Keratinocyte (primary cell): ENCODE measurements at regions not wholly inside any gene's neighbourhood (a gene's known extent, or its start where the extent isn't known, plus 50 kb on each side); places are given as distances from the start of the nearest gene placed in this dataset.

Experiments
- DNase-seq: peaks from one replicate; pipeline ENCODE4 v3.0.0-alpha.2; 2011; ENCODE audit warnings: low read depth, missing footprints, low spot score
- FAIRE-seq: peaks from 2 replicates; lab custom pipeline; 2011; peaks lifted over from hg19 to GRCh38; lab: Jason Lieb, UNC
- H2AFZ ChIP-seq: 2 replicates; pipeline ENCODE4 v1.6.0; 2012; ENCODE audit warnings: low read length, control low read depth, inconsistent platforms; ENCODE audit not compliant: control insufficient read depth
- H3K27ac ChIP-seq: 2 replicates; pipeline ENCODE4 v1.5.1; 2011; ENCODE audit warnings: low read length; ENCODE audit not compliant: control insufficient read depth, insufficient read depth
- H3K27me3 ChIP-seq: 3 replicates; pipeline ENCODE4 v1.6.0; 2011; ENCODE audit warnings: low read length; ENCODE audit not compliant: control insufficient read depth, insufficient read depth; ENCODE audit errors: extremely low read depth
- H3K36me3 ChIP-seq, 2 experiments: 2 replicates in 1 of 2; 3 replicates in 1 of 2; pipeline ENCODE4 v1.5.1; 2011; ENCODE audit warnings: low read length in 2 of 2, mild to moderate bottlenecking in 1 of 2; ENCODE audit not compliant: control insufficient read depth in 2 of 2, insufficient read depth in 2 of 2; ENCODE audit errors: extremely low read depth in 1 of 2
- H3K4me1 ChIP-seq: 3 replicates; pipeline ENCODE4 v1.5.1; 2011; ENCODE audit warnings: low read length; ENCODE audit not compliant: control insufficient read depth, insufficient read depth; ENCODE audit errors: extremely low read depth
- H3K4me2 ChIP-seq: 3 replicates; pipeline ENCODE4 v1.6.0; 2011; ENCODE audit warnings: low read depth, low read length; ENCODE audit not compliant: control insufficient read depth, insufficient read depth; ENCODE audit errors: extremely low read depth
- H3K4me3 ChIP-seq, 3 experiments: fragments of 200-600 bp in 1 of 3; sonication (generic) in 1 of 3; 2 replicates in 2 of 3; 3 replicates in 1 of 3; pipeline ENCODE4 v1.5.1; 2011 to 2016; ENCODE audit warnings: low read length in 3 of 3, mild to moderate bottlenecking in 3 of 3, control low read depth in 2 of 3, inconsistent platforms in 1 of 3, low read depth in 1 of 3, mixed read lengths in 1 of 3, mixed run types in 1 of 3, moderate library complexity in 1 of 3; ENCODE audit not compliant: control insufficient read depth in 2 of 3, insufficient read depth in 2 of 3; ENCODE audit errors: extremely low read depth in 1 of 3
- H3K79me2 ChIP-seq: 2 replicates; pipeline ENCODE4 v1.6.0; 2012; ENCODE audit warnings: low read length; ENCODE audit not compliant: control insufficient read depth, insufficient read depth
- H3K9ac ChIP-seq: 3 replicates; pipeline ENCODE4 v1.6.0; 2011; ENCODE audit warnings: low read length; ENCODE audit not compliant: control insufficient read depth, insufficient read depth; ENCODE audit errors: extremely low read depth
- H3K9me1 ChIP-seq: 3 replicates; pipeline ENCODE4 v1.6.0; 2011; ENCODE audit warnings: low read length; ENCODE audit not compliant: control insufficient read depth, insufficient read depth; ENCODE audit errors: extremely low read depth
- H3K9me3 ChIP-seq: 2 replicates; pipeline ENCODE4 v1.5.1; 2012; ENCODE audit warnings: low read depth, low read length; ENCODE audit not compliant: control insufficient read depth
- H4K20me1 ChIP-seq: 3 replicates; pipeline ENCODE4 v1.6.0; 2011; ENCODE audit warnings: low read length; ENCODE audit not compliant: control insufficient read depth, insufficient read depth; ENCODE audit errors: extremely low read depth
- EZH2 ChIP-seq: IDR thresholded peaks from one replicate; pipeline ENCODE4 v1.6.1; 2012; ENCODE audit warnings: inconsistent platforms, mild to moderate bottlenecking, low read length, moderate library complexity
- dilution Hi-C: fragments of 300-500 bp; cut with MboI; formaldehyde crosslinking; loops from one replicate; pipeline ENCODE4 v1.7.0; 2020; ENCODE audit warnings: low sequenced_read_pairs; ENCODE audit not compliant: extremely low pct_ligation_motif_present
- TF ChIP-seq, protein P1 (sequence below), 3 experiments: IDR thresholded peaks in 1 of 3; conservative IDR thresholded peaks in 1 of 3; optimal IDR thresholded peaks in 1 of 3; 2 replicates in 2 of 3; 3 replicates in 1 of 3; pipeline versions ENCODE3 to v1.5.1; 2011; ENCODE audit warnings: low read length in 3 of 3, mild to moderate bottlenecking in 3 of 3, moderate library complexity in 2 of 3, control low read depth in 1 of 3, inconsistent platforms in 1 of 3; ENCODE audit not compliant: insufficient read depth in 2 of 3; ENCODE audit errors: extremely low read depth in 1 of 3

- no peaks in the 10 kb centered on the region for H3K79me2 ChIP-seq
- H2AFZ ChIP-seq, result no peak overlapping the region
- H3K27me3 ChIP-seq, result no peaks in the 10 kb centered on the region
- no peaks in the 10 kb centered on the region for H3K4me1 ChIP-seq
- H3K36me3 ChIP-seq, result no peaks in the 10 kb centered on the region
- no peak overlapping the region for H3K9ac ChIP-seq
- dilution Hi-C loops, result no loop called here
- no peaks in the 10 kb centered on the region for H3K9me1 ChIP-seq
- H3K27ac ChIP-seq, result no peak overlapping the region
- no peak for FAIRE-seq
- no peaks in the 10 kb centered on the region for H3K9me3 ChIP-seq
- no peak for TF ChIP-seq EZH2
- TF ChIP-seq, protein P1, sequence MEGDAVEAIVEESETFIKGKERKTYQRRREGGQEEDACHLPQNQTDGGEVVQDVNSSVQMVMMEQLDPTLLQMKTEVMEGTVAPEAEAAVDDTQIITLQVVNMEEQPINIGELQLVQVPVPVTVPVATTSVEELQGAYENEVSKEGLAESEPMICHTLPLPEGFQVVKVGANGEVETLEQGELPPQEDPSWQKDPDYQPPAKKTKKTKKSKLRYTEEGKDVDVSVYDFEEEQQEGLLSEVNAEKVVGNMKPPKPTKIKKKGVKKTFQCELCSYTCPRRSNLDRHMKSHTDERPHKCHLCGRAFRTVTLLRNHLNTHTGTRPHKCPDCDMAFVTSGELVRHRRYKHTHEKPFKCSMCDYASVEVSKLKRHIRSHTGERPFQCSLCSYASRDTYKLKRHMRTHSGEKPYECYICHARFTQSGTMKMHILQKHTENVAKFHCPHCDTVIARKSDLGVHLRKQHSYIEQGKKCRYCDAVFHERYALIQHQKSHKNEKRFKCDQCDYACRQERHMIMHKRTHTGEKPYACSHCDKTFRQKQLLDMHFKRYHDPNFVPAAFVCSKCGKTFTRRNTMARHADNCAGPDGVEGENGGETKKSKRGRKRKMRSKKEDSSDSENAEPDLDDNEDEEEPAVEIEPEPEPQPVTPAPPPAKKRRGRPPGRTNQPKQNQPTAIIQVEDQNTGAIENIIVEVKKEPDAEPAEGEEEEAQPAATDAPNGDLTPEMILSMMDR (optimal IDR thresholded peaks at IDR 0.05 in 1 of 3, IDR thresholded peaks at IDR 0.05 in 1 of 3, conservative IDR thresholded peaks at IDR 0.05 in 1 of 3; ENCODE audit: extremely low read depth in 1 of 3, insufficient read depth in 2 of 3, low read length in 3 of 3), result no peak
- no peak overlapping the region for H3K4me2 ChIP-seq
- H3K4me3 ChIP-seq, result no peak overlapping the region
- H4K20me1 ChIP-seq, result no peaks in the 10 kb centered on the region
- no peak for DNase-seq
These were observed 80.9 kb upstream of the F13A1 start for GRCh38 chr6:6401401-6401800.

GRCh38 chr6:6402006-6402405 is 81.5 kb upstream of the F13A1 start:
- H3K4me2 ChIP-seq, result no peak overlapping the region
- H3K9me3 ChIP-seq, result no peaks in the 10 kb centered on the region
- no peak overlapping the region for H3K4me3 ChIP-seq
- H3K79me2 ChIP-seq, result no peaks in the 10 kb centered on the region
- DNase-seq (no peak), FAIRE-seq (no peak)
- no peaks in the 10 kb centered on the region for H4K20me1 ChIP-seq
- H3K36me3 ChIP-seq, result no peaks in the 10 kb centered on the region
- H3K27ac ChIP-seq, result no peak overlapping the region
- H2AFZ ChIP-seq, result no peak overlapping the region
- TF ChIP-seq, protein P1 (optimal IDR thresholded peaks at IDR 0.05 in 1 of 3, IDR thresholded peaks at IDR 0.05 in 1 of 3, conservative IDR thresholded peaks at IDR 0.05 in 1 of 3; ENCODE audit: extremely low read depth in 1 of 3, insufficient read depth in 2 of 3, low read length in 3 of 3), result no peak
- TF ChIP-seq EZH2, result no peak
- no peaks in the 10 kb centered on the region for H3K4me1 ChIP-seq
- dilution Hi-C loops, result no loop called here
- no peaks in the 10 kb centered on the region for H3K9me1 ChIP-seq
- no peaks in the 10 kb centered on the region for H3K27me3 ChIP-seq
- H3K9ac ChIP-seq, result no peak overlapping the region
